ENCODE measurements at regions not wholly inside any gene's neighbourhood (a gene's known extent, or its start where the extent isn't known, plus 50 kb on each side); places are given as distances from the start of the nearest gene placed in this dataset.

DNA sequence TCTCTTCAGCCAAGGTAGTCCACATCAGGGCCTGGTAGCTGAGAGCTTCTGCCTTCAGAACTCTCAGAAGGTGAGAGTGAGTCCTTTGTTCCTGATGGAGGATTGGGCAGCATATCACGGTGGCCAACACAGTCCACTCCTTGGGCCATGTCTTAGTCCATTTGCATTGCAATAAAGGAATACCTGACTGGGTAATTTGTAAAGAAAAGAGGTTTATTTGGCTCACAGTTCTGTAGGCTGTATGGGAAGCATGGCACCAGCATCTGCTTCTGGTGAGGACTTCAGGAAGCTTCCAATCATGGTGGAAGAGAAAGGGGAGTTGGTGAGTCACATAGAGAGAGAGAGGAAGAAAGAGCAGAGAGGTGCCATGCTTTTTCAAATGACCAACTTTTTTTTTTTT is 98.8 kb downstream of the ADCYAP1 start:
- no peak for ATAC-seq
- no peak for TF ChIP-seq CSDC2 (CRISPR knock-in tag; IDR thresholded peaks at IDR 0.05)
- TF ChIP-seq BACH2 (CRISPR knock-in tag; IDR thresholded peaks at IDR 0.05; ENCODE audit: borderline replicate concordance): no peak
- TF ChIP-seq, protein P1, sequence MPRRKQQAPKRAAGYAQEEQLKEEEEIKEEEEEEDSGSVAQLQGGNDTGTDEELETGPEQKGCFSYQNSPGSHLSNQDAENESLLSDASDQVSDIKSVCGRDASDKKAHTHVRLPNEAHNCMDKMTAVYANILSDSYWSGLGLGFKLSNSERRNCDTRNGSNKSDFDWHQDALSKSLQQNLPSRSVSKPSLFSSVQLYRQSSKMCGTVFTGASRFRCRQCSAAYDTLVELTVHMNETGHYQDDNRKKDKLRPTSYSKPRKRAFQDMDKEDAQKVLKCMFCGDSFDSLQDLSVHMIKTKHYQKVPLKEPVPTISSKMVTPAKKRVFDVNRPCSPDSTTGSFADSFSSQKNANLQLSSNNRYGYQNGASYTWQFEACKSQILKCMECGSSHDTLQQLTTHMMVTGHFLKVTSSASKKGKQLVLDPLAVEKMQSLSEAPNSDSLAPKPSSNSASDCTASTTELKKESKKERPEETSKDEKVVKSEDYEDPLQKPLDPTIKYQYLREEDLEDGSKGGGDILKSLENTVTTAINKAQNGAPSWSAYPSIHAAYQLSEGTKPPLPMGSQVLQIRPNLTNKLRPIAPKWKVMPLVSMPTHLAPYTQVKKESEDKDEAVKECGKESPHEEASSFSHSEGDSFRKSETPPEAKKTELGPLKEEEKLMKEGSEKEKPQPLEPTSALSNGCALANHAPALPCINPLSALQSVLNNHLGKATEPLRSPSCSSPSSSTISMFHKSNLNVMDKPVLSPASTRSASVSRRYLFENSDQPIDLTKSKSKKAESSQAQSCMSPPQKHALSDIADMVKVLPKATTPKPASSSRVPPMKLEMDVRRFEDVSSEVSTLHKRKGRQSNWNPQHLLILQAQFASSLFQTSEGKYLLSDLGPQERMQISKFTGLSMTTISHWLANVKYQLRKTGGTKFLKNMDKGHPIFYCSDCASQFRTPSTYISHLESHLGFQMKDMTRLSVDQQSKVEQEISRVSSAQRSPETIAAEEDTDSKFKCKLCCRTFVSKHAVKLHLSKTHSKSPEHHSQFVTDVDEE (CRISPR knock-in tag; IDR thresholded peaks at IDR 0.05): no peak
- TF ChIP-seq ESRRG (CRISPR knock-in tag; IDR thresholded peaks at IDR 0.05): no peak
- no peak for TF ChIP-seq OSR1 (CRISPR knock-in tag; IDR thresholded peaks at IDR 0.05)
- no peak for TF ChIP-seq ZNF8 (CRISPR knock-in tag; IDR thresholded peaks at IDR 0.05)
- TF ChIP-seq ISL1 (CRISPR knock-in tag; IDR thresholded peaks at IDR 0.05): no peak
- no peak for TF ChIP-seq ZC3H10 (CRISPR knock-in tag; IDR thresholded peaks at IDR 0.05)
- TF ChIP-seq GLIS3 (CRISPR knock-in tag; IDR thresholded peaks at IDR 0.05): no peak
- no peak for TF ChIP-seq TOX (CRISPR knock-in tag; IDR thresholded peaks at IDR 0.05; ENCODE audit: borderline replicate concordance)

DNA sequence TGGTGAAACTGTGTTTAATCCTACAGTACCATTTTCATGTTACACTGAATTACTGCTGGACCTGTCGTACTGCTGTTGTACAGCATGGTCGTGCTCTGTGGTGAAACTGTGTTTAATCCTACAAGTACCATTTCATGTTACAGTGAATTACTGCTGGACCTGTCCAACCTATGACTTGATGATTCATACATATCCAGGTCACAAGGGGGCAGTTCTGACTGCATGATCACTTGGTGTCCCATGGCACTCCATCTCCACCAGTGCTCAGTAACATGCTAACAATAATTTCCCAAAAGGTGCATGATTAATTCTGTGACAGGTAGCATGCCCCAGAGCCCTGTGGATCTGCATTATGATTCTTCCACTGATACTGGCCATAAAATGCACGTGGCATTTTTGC is 101.6 kb downstream of the ADCYAP1 start:
- no peak for ATAC-seq
- no peak for TF ChIP-seq ARNTL (CRISPR knock-in tag; IDR thresholded peaks at IDR 0.05; ENCODE audit: borderline replicate concordance, low read depth)
- TF ChIP-seq, protein P1 (CRISPR knock-in tag; IDR thresholded peaks at IDR 0.05): no peak
- no peak for TF ChIP-seq CSDC2 (CRISPR knock-in tag; IDR thresholded peaks at IDR 0.05)
- TF ChIP-seq, protein P2, sequence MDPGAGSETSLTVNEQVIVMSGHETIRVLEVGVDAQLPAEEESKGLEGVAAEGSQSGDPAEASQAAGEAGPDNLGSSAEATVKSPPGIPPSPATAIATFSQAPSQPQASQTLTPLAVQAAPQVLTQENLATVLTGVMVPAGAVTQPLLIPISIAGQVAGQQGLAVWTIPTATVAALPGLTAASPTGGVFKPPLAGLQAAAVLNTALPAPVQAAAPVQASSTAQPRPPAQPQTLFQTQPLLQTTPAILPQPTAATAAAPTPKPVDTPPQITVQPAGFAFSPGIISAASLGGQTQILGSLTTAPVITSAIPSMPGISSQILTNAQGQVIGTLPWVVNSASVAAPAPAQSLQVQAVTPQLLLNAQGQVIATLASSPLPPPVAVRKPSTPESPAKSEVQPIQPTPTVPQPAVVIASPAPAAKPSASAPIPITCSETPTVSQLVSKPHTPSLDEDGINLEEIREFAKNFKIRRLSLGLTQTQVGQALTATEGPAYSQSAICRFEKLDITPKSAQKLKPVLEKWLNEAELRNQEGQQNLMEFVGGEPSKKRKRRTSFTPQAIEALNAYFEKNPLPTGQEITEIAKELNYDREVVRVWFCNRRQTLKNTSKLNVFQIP (CRISPR knock-in tag; IDR thresholded peaks at IDR 0.05; ENCODE audit: borderline replicate concordance, low read depth): no peak
- TF ChIP-seq, protein P3, sequence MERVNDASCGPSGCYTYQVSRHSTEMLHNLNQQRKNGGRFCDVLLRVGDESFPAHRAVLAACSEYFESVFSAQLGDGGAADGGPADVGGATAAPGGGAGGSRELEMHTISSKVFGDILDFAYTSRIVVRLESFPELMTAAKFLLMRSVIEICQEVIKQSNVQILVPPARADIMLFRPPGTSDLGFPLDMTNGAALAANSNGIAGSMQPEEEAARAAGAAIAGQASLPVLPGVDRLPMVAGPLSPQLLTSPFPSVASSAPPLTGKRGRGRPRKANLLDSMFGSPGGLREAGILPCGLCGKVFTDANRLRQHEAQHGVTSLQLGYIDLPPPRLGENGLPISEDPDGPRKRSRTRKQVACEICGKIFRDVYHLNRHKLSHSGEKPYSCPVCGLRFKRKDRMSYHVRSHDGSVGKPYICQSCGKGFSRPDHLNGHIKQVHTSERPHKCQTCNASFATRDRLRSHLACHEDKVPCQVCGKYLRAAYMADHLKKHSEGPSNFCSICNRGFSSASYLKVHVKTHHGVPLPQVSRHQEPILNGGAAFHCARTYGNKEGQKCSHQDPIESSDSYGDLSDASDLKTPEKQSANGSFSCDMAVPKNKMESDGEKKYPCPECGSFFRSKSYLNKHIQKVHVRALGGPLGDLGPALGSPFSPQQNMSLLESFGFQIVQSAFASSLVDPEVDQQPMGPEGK (CRISPR knock-in tag; IDR thresholded peaks at IDR 0.05; ENCODE audit: borderline replicate concordance): no peak
- TF ChIP-seq, protein P4, sequence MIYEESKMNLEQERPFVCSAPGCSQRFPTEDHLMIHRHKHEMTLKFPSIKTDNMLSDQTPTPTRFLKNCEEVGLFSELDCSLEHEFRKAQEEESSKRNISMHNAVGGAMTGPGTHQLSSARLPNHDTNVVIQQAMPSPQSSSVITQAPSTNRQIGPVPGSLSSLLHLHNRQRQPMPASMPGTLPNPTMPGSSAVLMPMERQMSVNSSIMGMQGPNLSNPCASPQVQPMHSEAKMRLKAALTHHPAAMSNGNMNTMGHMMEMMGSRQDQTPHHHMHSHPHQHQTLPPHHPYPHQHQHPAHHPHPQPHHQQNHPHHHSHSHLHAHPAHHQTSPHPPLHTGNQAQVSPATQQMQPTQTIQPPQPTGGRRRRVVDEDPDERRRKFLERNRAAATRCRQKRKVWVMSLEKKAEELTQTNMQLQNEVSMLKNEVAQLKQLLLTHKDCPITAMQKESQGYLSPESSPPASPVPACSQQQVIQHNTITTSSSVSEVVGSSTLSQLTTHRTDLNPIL (CRISPR knock-in tag; IDR thresholded peaks at IDR 0.05; ENCODE audit: low read depth): no peak

DNA sequence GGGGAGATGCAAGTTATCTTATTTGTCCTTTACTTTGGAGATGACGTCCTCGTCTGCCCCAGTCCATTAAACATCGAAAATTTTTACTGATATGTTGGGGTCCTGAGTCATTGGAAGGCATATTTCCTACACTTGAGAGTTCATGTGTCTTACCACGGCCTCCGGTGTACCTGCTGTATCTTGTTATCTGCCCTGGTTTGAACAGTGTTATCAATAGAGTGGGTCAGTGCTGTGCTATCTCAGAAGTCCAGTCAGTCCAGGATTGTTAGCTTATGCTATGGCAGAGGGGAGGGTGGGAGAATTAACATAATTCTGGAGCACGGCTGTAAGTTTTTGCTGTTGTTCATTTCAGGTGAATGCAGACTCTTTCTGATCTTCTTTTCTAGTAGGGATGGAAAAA is 102.3 kb downstream of the ADCYAP1 start:
- TF ChIP-seq ZNF565 (CRISPR knock-in tag; conservative IDR thresholded peaks at IDR 0.05; ENCODE audit: low read depth) (no peak), ZFP30 (CRISPR knock-in tag; IDR thresholded peaks at IDR 0.05) (no peak), ZNF70 (CRISPR knock-in tag; IDR thresholded peaks at IDR 0.05) (no peak), PPARA (CRISPR knock-in tag; IDR thresholded peaks at IDR 0.05; ENCODE audit: borderline replicate concordance) (no peak), ESRRG (CRISPR knock-in tag; IDR thresholded peaks at IDR 0.05) (no peak), OSR1 (CRISPR knock-in tag; IDR thresholded peaks at IDR 0.05) (no peak), ZC3H10 (CRISPR knock-in tag; IDR thresholded peaks at IDR 0.05) (no peak), TOX (CRISPR knock-in tag; IDR thresholded peaks at IDR 0.05; ENCODE audit: borderline replicate concordance) (no peak), CSDC2 (CRISPR knock-in tag; IDR thresholded peaks at IDR 0.05) (no peak)
- ATAC-seq: no peak

All from SK-N-SH treated with all-trans-retinoic acid at 6 μM for 48 hours (cell line).